GM21360 (cell line): ENCODE measurements at regions not wholly inside any gene's neighbourhood (a gene's known extent, or its start where the extent isn't known, plus 50 kb on each side); places are given as distances from the start of the nearest gene placed in this dataset.
"Not testable (repeated sequence)": the region's sequence is repeated elsewhere in the genome, so short reads cannot be mapped to it uniquely, and the experiment has no call there.

Experiments used
- ATAC-seq: cut with Tn5 transposase; IDR thresholded peaks from one replicate; pipeline ENCODE4 v1.9.1; 2021; ENCODE audit warnings: mild to moderate bottlenecking, moderate library complexity; ENCODE audit not compliant: unreplicated experiment

DNA sequence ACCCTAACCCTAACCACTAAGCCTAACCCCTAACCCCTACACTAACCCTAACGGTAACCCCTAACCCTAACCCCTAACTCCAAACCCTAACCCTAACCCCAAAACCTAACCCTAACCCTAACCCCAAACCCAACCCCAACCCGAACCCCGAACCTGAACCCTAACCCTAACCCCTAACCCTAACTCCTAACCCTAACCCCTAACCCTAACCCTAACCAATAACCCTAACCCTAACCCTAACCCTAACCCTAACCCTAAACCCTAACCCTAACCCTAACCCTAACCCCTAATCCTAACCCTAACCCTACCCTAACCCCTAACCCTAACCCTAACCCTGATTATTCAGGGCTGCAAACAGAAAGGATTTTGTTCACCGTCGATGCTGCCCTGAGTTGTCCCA lies 144.6 kb upstream of the DUSP22 start:
- not testable (repeated sequence) for ATAC-seq

- ATAC-seq = peak; percentile 95
These were observed 144.0 kb upstream of the DUSP22 start for GRCh38 chr6:148051-148984.

DNA sequence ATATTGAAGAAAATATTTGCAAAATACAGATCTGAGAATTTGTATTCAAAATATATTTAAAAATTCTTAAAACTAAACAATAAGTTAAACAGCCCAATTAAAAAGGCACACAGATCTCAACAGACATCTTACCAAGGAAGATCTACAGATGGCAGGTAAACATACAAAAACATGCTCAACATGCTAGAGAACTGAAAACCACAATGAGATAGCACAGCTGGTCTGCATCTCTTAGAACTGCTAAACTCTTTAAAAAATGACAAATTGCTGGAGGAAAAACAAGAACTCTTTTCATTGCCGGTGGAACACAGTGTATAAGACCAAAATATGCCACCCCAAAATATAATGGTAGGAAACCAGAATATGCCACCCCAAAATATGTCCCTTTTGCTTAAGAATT lies 142.1 kb upstream of the DUSP22 start:
- ATAC-seq = not testable (repeated sequence)

DNA sequence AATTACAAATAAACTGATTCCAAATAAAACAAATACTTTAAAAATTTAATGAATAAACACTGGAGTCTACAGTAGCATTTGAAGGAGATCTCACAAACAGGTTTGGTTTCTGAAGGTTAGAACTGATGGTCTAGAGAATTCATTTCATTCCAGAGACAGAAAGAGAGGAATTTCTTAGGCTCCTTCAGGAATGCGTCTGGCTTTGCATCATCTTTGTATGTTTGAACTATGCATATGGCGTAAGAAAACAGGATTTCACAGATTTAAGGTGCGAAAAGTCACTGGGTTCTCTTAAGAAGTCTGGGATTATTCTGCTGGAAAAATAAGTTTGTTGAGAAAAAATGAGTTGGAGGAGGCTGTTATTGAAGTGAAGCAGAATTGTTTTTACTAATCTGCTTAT lies 139.9 kb upstream of the DUSP22 start:
- not testable (repeated sequence) for ATAC-seq

DNA sequence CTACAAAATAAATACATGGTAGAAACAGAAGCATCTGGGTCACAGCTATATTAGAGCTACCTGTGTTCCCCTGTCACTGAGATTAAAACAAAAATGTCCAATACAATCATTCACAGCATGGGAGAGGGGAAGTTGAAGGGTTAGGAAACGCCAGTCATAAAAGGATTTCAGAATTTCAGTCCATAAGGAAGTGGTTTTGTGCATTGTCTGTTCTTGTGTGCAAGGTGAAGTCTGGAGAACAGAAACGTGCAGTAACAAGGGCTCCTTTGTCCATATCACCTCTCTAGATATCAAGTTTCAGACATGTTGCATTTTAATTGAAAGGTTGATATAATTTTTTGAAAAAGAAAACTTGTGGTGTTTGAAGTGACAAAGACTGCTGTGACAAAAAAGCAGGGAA lies 139.3 kb upstream of the DUSP22 start:
- ATAC-seq = not testable (repeated sequence)

DNA sequence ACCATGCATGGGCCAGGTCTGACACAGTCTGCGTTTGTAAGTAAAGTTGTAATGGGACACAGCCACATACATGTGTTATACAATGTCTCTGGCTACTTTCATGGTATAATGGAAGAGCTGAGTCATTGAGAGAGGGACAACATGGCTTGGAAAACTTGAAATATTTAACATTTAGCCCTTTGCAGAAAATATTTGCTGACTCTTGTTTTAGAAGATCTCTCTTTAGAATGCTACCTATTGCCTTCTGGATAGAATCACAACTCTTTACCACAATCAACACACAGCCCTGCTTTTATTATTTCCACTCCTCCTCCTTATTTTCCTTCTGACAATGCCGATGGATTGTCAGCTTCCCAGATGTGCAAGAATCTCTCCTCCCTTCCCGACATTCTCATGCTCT lies 138.4 kb upstream of the DUSP22 start:
- not testable (repeated sequence) for ATAC-seq

- ATAC-seq = not testable (repeated sequence)
These were observed 137.8 kb upstream of the DUSP22 start for GRCh38 chr6:154321-155092.

- ATAC-seq = no peak
These were observed 136.3 kb upstream of the DUSP22 start for GRCh38 chr6:156010-156409.

- ATAC-seq = not testable (repeated sequence)
These were observed 135.7 kb upstream of the DUSP22 start for GRCh38 chr6:156441-157140.

GRCh38 chr6:157176-157575 lies 135.1 kb upstream of the DUSP22 start:
- not testable (repeated sequence) for ATAC-seq

DNA sequence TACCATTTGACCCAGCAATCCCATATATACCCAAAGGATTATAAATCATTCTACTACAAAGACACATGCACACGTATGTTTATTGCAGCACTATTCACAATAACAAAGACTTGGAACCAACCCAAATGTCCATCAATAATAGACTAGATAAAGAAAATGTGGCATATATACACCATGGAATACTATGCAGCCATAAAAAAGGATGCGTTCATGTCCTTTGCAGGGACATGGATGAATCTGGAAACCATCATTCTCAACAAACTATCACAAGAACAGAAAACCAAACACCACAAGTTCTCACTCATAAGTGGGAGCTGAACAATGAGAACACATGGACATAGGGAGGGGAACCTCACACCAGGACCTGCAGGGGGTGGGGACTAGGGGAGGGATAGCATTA lies 130.6 kb upstream of the DUSP22 start:
- ATAC-seq = not testable (repeated sequence)

DNA sequence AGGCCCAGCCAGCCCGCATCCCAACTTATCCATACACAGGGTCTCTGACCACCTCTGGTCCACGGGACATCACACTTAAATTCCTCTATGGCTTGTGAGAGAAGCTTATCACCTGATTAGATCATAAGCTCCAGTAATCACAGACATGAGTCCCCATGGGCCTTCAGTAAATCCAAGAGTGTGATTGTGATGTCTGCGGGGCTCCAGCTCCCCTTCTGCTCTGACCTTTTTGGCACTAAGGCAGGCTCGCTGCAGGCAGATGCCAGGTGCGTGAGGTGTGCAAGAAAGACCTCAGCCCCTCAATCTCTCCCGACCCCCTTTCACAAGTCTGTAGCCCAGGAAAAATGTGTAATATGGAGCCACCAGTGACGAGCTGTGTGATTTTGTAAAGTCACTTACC lies 127.6 kb upstream of the DUSP22 start:
- ATAC-seq = no peak

DNA sequence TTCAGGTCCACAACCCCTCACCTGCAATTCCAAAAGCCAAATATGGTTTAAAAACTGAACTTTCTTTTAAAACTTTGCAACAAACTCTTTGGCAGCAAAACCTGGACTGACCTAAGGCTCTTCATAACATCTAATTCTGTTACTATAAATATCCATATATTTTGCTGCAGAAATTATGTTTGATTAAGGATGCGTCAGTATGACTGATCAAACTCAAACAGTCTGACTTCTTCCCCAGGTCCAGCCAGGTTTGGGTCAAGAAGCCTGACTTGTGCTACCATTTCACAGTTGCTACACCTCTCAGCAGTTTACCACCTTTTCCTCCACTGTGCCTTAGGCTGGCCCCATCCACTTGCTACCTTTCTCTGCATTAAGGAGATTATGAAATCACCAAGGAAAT lies 127.0 kb upstream of the DUSP22 start:
- no peak for ATAC-seq

DNA sequence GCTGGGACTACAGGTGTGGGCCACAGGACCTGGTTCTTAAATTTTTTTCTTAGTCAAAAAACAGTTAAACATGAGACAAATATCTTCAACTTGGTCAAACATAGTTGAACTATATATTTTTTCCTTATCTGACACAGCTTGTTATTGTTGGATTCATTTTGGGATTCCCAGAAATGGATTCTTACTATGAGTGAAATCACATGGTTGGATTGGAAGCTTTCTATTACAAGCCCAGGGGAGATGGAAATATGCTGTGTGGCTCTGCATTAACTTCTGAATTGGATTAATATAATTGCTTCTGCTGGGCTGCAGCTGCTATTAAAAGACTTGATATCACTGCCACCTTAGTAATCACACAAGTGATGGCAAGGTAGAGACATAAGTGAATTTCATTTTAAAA lies 126.4 kb upstream of the DUSP22 start:
- no peak for ATAC-seq

- no peak for ATAC-seq
These were observed 123.3 kb upstream of the DUSP22 start for GRCh38 chr6:168865-169455.

DNA sequence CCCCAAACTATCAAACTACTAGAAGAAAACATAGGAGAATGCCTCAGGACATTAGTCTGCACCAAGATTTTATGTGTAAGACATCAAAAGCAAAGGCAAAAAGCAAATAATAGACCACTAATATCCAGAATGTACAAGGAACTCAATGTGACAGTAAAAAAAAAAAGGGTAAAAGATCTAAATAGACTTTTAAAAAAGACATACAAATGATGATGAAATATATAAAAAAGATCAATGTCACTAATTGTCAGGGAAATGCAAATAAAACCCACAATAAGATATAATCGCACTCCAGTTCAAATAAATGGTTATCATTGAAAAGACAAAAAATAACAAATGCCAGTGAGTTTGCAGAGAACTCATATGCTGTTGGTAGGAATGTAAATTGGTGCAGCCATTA lies 118.3 kb upstream of the DUSP22 start:
- ATAC-seq = no peak

DNA sequence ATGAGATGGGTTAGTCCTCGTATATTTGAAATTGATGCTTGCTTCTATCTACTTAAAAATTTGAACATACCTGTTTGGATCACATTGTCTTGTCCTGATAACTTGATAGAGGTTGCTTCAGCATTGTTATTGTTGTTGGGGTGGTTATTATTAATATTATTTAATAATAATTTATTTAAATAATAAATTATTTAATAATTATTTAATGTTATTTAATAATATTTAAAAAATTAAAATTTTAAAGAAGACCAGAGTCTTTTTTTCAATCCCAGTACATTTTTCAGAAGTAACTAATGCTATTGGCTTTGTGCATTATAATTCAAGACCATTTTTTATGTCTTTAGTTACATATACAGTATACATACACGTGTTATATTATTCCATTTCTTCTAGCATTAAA lies 116.6 kb upstream of the DUSP22 start:
- no peak for ATAC-seq

DNA sequence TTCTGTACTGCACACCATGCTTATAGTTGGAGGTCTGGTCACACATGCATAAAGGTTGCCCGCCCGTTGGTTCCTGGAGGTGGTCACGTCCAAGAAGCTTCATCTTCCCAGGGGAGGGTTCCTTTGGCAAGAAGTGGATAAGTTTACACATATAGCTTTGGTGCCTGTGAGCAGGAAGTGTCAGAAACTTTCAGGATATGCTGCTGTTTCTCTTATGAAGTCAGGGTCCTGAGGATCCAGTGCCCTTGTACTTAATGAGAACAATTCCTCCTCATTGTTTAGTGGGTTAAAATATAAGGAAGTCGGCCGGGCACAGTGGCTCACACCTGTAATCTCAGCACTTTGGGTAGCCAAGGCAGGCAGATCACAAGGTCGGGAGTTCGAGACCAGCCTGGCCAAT lies 115.5 kb upstream of the DUSP22 start:
- ATAC-seq = no peak

- no peak for ATAC-seq
These were observed 114.2 kb upstream of the DUSP22 start for GRCh38 chr6:178119-178518.

- ATAC-seq = not testable (repeated sequence)
These were observed 113.4 kb upstream of the DUSP22 start for GRCh38 chr6:178929-179328.
